Fibroblast of upper back skin (primary cell): ENCODE measurements at regions not wholly inside any gene's neighbourhood (a gene's known extent, or its start where the extent isn't known, plus 50 kb on each side); places are given as distances from the start of the nearest gene placed in this dataset.

Experiments
- DNase-seq: peaks from one replicate; pipeline ENCODE4 v3.0.0-alpha.2; 2013

GRCh38 chr16:6643080-6643686 lies 689.5 kb upstream of the RBFOX1 start:
- DNase-seq: peak; percentile 42

DNA sequence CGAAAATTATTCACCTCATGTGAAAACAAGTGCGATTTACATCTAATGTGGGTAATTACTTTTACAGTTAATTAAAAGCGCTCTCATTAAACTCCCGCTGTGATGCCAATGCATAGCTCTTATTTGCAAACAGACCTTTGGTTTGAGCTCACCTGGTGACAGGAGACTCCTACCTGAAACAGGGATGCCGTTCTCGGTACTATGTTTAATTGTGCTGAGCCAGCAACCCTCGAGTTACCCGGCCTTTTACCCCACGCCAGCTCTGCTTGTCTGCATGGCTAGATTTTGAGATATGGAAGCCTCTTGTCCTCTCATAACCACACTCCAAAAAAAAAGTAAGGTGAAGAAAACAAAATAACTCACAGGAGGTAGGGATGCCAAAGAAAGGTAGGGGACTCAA lies 690.4 kb upstream of the RBFOX1 start:
- DNase-seq: no peak

DNA sequence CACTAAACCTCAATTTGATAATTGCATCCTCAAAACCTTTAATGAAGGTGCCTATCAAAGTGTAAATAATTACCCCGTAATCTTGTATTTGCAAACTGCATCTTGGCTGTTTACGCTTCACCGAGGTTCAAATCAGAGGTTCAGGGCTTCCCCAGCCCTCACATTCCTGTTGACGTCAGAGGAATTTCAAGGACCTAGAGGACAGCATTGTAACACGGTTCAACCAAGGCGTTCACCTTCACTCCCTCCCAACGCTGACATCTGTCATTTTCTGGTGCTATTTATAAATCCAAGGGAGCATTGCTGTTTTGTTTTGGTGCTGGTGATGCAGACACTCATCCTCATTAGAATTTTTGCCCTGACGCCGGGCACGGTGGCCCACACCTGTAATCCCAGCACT lies 691.6 kb upstream of the RBFOX1 start:
- no peak for DNase-seq

DNA sequence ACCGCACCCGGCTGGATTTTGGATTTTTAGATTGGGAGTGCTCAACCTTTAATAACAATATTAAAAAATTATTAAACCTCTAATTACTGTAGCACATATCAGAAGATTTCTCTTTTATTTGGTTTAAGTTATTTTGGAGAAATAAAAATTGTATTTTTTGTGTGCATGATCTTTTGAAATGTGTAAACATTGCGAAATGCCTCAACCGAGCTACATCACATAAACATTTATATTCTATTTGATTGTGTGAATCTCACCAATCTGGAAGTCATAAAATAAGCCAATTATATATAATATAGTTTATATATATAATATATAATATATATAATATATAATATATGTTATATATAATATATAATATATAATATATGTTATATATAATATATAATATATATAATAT lies 696.2 kb upstream of the RBFOX1 start:
- DNase-seq: no peak

DNA sequence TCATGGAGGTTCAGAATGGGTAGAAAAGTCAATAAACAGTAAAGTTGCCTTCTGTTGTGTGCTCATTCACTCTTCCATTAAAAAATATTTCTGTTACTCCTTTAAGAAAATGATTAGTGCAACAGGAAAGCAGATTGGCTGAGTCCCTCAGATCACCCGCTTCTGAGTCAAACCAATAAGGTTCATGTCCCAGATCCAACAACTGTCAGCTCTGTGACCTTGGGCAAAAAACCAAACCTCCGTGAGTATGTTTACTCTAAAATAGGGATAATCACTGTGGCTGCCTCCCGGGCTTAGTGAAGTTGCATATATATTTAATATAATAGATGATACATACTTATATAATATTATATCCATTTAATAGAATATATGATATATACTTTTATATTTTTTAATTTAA lies 698.5 kb upstream of the RBFOX1 start:
- no peak for DNase-seq

DNA sequence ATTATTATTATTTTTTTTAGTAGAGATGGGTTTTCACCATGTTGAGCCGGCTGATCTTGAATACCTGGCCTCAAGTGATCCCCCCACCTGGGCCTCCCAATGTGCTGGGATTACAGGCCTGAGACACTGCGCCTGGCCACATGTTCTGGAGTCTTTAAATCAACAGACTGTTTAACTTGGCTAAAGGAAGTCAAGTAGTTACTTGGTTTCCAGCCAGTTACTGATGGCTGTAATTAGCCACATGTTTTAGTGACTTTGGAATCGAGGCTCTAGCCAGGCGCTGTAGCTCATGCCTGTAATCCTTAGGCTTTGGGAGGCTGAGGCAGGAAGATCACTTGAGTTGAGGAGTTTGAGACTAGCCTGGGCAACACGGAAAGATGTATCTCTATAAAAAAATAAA lies 699.2 kb upstream of the RBFOX1 start:
- no peak for DNase-seq

DNA sequence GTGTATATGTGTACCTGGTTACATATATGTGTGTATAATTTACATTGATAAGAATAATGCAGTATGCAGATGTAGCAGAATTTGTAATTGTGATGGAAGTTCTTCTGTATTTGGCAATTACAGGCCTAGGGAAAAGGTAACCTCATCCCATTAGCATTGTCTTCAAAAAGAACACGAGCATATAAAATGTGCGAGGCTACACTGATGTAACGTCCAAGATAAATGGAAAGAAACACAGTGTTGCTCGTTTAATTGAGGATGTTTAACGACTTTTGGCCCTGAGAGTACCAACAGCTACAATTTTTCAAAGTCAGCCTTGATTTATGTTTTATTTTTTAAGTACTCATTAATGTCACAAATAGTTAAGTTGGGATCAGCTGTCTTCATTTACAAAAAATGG lies 703.5 kb upstream of the RBFOX1 start:
- DNase-seq: no peak

DNA sequence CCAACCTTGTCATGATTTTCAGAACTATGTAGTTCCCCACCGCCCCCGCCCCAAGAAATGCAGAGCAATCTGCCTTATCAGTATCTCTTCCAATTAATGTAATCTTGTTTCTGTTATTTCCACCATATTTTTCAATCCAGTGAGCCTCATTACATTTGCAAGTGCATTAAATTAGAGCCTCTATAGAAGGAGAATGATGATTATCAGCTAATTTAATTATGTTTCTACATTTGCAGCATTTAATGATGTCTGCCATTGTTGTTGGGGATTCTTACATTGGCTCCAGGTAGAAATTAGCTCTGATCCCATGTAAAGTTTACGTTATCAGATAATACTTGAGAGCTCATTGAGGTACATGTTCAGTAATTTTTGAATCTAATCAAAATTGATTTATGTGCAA lies 707.0 kb upstream of the RBFOX1 start:
- no peak for DNase-seq

- DNase-seq: no peak
Measured at GRCh38 chr16:6618874-6619273, 713.8 kb upstream of the RBFOX1 start.

DNA sequence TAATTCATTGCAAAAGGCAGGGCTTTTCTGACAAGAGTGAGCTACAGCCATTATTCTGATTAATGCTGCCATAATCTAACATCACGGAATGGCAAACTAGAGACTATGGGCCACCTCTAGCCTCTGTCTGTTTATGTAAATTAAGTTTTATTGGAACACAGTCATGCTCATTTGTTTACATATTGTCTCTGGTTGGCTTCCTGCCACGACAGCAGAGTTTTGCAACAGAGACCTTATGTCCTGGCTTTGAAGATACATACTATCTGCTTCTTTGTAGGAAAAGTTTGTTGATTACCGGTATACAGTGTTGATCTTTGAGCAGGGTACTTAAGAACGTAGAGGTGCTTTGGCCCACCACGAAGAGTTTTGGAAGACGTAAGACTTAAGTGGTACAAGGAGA lies 715.9 kb upstream of the RBFOX1 start:
- no peak for DNase-seq

- DNase-seq: no peak
Measured at GRCh38 chr16:6615636-6616035, 717.0 kb upstream of the RBFOX1 start.

- DNase-seq: no peak
Measured at GRCh38 chr16:6611535-6611934, 721.1 kb upstream of the RBFOX1 start.

DNA sequence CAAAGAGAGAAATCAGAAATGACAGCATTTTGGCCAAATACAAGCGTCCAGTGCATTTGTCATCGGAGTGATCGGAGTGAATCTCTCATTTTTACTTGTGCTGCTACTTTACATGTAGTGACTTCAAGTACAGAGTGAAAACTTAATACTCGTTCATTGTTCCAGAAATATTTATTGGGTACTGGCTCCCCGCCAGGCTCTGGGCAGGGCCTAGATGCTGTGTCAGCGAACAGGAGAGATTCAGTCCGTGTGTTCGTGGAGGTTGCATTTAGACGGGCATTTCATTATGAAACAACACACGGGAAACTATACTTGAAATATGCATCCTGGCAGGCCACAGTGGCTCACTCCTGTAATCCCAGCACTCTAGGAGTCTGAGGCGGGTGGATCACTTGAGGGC lies 727.2 kb upstream of the RBFOX1 start:
- no peak for DNase-seq

- DNase-seq: no peak
Measured at GRCh38 chr16:6603780-6604325, 728.8 kb upstream of the RBFOX1 start.

- no peak for DNase-seq
Measured at GRCh38 chr16:6602405-6602804, 730.2 kb upstream of the RBFOX1 start.

GRCh38 chr16:6600167-6600566 lies 732.5 kb upstream of the RBFOX1 start:
- DNase-seq: no peak

DNA sequence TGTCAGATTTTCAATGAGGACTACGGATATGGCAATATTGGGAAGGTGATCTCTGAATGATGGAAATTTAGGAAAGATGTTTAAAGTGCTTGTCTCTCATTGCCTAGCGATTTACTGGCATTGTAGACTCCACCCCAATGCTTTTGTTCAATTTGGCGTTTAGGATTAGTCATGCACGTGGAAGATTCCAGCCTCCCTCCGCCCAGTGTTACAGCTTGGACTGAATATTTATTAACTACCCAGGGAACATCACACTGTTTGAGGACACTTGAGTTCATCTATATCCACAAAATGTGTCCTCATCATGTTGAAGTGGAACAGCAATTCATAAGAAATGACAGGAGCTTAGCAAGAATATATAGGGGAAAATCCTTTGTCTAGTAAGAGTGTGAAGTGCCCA lies 738.8 kb upstream of the RBFOX1 start:
- DNase-seq: no peak

GRCh38 chr16:6576606-6577005 lies 756.0 kb upstream of the RBFOX1 start:
- DNase-seq: no peak

GRCh38 chr16:6576113-6576512 lies 756.5 kb upstream of the RBFOX1 start:
- no peak for DNase-seq

GRCh38 chr16:6574146-6574545 lies 758.5 kb upstream of the RBFOX1 start:
- DNase-seq: no peak

GRCh38 chr16:6573577-6573976 lies 759.1 kb upstream of the RBFOX1 start:
- DNase-seq: no peak

DNA sequence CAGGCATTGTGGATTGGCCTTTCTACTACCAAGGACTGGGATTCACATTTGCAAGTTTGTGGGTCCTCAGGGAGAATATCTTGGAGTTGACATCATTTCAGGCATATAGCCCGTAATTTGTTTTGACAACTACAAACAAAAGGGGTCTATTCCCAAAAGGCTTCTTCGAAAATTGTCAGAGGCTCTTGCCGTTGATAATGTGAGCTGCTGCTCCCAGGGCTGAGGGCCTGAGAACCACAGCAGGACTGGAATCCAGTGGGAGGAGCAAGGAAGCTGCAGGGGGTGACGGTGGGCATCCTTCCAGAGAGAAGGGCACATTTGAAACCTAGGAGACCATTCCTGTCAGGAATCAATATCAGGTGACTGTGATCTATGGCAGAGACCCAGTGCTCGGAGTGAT lies 761.6 kb upstream of the RBFOX1 start:
- no peak for DNase-seq

- no peak for DNase-seq
Measured at GRCh38 chr16:6570530-6570929, 762.1 kb upstream of the RBFOX1 start.

- no peak for DNase-seq
Measured at GRCh38 chr16:6562986-6563385, 769.7 kb upstream of the RBFOX1 start.

DNA sequence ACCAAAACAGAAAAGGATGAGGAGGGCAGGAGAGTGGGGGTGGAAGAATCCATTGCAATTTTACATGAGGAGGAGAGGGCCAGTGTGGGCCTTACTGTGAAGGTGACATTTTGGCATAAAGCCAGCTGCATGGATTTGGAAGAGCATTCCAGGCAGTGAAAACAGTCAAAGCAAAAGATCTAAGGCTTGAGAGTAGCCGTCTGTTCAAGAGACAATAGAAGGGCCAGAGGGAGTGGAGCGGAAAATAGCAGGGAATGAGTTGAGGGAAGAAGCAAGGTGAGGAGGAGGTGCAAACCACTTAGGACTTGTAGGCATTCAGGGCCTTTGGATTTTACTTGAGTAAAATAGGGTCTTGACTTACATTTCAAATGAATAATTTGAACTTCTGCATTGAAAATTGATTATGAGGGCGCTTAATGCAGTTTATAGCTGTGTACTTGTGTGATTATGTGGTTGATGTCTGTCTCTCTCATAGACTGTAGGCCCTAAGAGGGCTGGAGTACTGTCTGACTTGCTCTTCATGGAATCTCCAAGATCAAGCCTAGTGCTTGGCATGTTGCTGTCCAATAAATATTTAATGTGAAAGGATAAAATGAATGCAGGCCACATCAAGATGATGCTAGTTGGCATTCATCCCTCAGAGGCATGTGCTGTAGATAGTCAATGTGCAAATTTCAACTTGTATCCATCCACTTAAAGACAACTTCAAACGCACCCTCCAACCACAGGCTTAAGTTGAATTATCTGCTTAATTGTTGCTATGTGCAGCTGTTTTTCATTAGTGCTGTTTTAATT lies 772.1 kb upstream of the RBFOX1 start:
- no peak for DNase-seq
